BLaER1 treated with 17β-estradiol and CSF1 and Interleukin-3, amounts not matched to agents 10 nM and 100 nM (cell line): ENCODE measurements at regions not wholly inside any gene's neighbourhood (a gene's known extent, or its start where the extent isn't known, plus 50 kb on each side); places are given as distances from the start of the nearest gene placed in this dataset.
"Not testable (repeated sequence)": the region's sequence is repeated elsewhere in the genome, so short reads cannot be mapped to it uniquely, and the experiment has no call there.

Source experiments
- H3K27ac ChIP-seq, 11 experiments: shearing (Covaris generic); formaldehyde crosslinking; 2 replicates each; pipeline ENCODE4 v1.8.1; 2022
- H3K27me3 ChIP-seq, 11 experiments: shearing (Covaris generic); formaldehyde crosslinking; 2 replicates each; pipeline ENCODE4 v1.8.1; 2022
- H3K36me3 ChIP-seq, 11 experiments: shearing (Covaris generic); formaldehyde crosslinking; 2 replicates each; pipeline ENCODE4 v1.8.1; 2022
- H3K4me1 ChIP-seq, 10 experiments: shearing (Covaris generic); formaldehyde crosslinking; 2 replicates each; pipeline ENCODE4 v1.8.1; 2022
- H3K4me2 ChIP-seq, 11 experiments: shearing (Covaris generic); formaldehyde crosslinking; 2 replicates each; pipeline ENCODE4 v1.8.1; 2022
- H3K4me3 ChIP-seq, 10 experiments: shearing (Covaris generic); formaldehyde crosslinking; 2 replicates each; pipeline ENCODE4 v1.8.1; 2022
- H3K9ac ChIP-seq, 11 experiments: shearing (Covaris generic); formaldehyde crosslinking; 2 replicates each; pipeline ENCODE4 v1.8.1; 2022
- H3K9me3 ChIP-seq, 11 experiments: shearing (Covaris generic); formaldehyde crosslinking; replicated peaks in 1 of 11; 2 replicates each; pipeline ENCODE4 v1.8.1; 2022
- H4K20me1 ChIP-seq, 11 experiments: shearing (Covaris generic); formaldehyde crosslinking; 2 replicates each; pipeline ENCODE4 v1.8.1; 2022
- Cebpa-rat ChIP-seq, 11 experiments: shearing (Covaris generic); IDR thresholded peaks; 2 replicates each; pipeline ENCODE4 v1.8.1; 2022

DNA sequence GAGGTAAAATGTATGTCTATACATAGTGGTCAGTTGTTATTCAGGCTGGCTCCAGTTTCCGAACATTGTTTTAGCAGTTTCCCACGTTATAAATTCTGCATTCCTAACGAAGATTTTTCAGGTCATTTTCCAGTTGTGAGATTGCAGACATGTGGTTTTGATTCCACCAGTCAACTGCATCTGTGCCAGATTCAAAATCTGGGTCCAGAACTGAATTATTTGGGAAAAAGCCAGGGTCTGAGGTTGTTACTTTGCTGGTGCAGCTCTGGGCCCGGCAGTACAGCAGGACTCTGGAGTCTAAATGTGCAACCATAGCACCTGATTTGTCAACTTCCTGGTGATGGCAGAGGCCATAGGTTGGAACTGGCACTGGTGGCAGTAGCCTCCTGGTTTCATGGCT, 105.7 kb upstream of the MEGF10 start:
- Histone ChIP-seq H3K27me3 (no peaks in the 10 kb centered on the region), H3K36me3 (no peaks in the 10 kb centered on the region), H3K4me3 (no peak overlapping the region), H4K20me1 (no peaks in the 10 kb centered on the region), H3K27ac (no peak overlapping the region), H3K4me2 (no peak overlapping the region), H3K4me1 (no peaks in the 10 kb centered on the region), H3K9ac (no peak overlapping the region), H3K9me3 (peaks cover 0 to 8% (median 0%) of the 10 kb centered on the region in 11 experiments; a peak in 3 of 22 replicates)
- no peak for TF ChIP-seq Cebpa-rat (IDR thresholded peaks at IDR 0.05)

DNA sequence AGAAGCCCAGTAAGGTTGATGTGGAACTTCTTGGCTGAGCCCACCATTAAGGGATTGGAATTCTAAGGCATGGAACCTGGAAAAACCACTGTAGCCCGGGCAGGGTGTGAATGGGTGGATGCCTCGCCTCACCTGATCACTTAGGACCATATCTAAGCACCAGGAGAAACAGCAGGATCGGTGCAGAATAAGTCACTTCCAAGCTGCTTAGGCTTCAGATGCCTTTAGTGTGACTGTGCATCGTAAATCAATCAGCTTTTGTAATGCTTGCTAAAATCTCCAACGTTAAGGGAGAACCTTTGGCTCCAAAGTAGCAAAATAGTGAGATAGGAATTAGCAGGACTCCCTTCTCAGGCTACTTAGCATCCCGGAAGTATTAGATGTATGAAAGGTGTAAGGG, 103.9 kb upstream of the MEGF10 start:
- Histone ChIP-seq H3K4me2 (no peak overlapping the region), H3K27me3 (no peaks in the 10 kb centered on the region), H3K4me1 (no peaks in the 10 kb centered on the region), H4K20me1 (no peaks in the 10 kb centered on the region), H3K4me3 (no peak overlapping the region), H3K9ac (no peak overlapping the region), H3K36me3 (no peaks in the 10 kb centered on the region), H3K9me3 (peaks cover 0 to 8% (median 0%) of the 10 kb centered on the region in 11 experiments; a peak in 3 of 22 replicates), H3K27ac (no peak overlapping the region)
- no peak for TF ChIP-seq Cebpa-rat (IDR thresholded peaks at IDR 0.05)

DNA sequence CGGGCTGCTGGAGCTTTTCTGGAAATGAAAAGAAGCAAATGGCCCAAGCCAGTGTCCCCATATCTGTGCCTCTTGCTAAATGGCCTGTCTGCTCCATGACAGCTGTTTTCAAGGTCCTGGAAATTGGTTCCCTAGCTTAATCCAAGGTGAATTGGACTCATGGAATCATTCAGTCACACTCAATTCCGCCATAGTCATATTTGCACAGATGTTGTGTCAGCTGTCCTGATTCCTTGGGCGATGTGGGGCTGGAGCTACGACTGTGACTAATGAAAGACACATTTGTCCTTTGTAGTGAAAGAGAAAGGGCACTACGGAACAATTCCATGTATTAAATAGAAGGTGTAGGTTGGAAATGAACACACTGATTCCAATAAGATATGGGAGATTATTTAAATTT, 102.9 kb upstream of the MEGF10 start:
- no peak overlapping the region for H3K9ac ChIP-seq
- no peaks in the 10 kb centered on the region for H3K27me3 ChIP-seq
- H3K36me3 ChIP-seq: no peaks in the 10 kb centered on the region
- no peak overlapping the region for H3K4me3 ChIP-seq
- peaks cover 0 to 3% (median 0%) of the 10 kb centered on the region in 11 experiments; a peak in 2 of 22 replicates for H3K9me3 ChIP-seq
- no peaks in the 10 kb centered on the region for H3K4me1 ChIP-seq
- H3K27ac ChIP-seq: no peak overlapping the region
- no peaks in the 10 kb centered on the region for H4K20me1 ChIP-seq
- H3K4me2 ChIP-seq: no peak overlapping the region
- TF ChIP-seq Cebpa-rat (IDR thresholded peaks at IDR 0.05): no peak

DNA sequence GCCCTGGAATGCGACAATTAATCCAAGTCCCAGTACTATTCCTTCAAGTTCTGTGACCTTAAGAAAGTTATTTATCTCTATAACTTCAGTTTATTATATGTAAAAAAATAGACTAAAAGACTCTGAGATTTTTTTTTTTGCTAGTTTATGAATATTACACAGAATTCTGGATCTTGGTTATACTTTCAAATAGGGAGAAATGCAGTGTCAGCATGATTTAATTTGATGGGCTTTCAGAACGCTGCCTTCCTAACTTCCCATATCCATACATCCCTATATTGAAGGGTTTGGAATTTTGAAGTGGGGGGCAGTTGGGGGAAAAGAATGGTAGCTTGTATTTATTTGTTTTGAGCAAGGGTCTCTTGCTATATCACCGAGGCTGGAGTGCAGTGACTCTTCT, 98.4 kb upstream of the MEGF10 start:
- no peaks in the 10 kb centered on the region for H4K20me1 ChIP-seq
- H3K4me2 ChIP-seq: no peak overlapping the region
- no peak overlapping the region for H3K9ac ChIP-seq
- H3K27me3 ChIP-seq: no peaks in the 10 kb centered on the region
- no peak overlapping the region for H3K27ac ChIP-seq
- H3K36me3 ChIP-seq: no peaks in the 10 kb centered on the region
- H3K9me3 ChIP-seq: no peaks in the 10 kb centered on the region
- H3K4me3 ChIP-seq: no peak overlapping the region
- no peak for TF ChIP-seq Cebpa-rat (IDR thresholded peaks at IDR 0.05)
- no peaks in the 10 kb centered on the region for H3K4me1 ChIP-seq

DNA sequence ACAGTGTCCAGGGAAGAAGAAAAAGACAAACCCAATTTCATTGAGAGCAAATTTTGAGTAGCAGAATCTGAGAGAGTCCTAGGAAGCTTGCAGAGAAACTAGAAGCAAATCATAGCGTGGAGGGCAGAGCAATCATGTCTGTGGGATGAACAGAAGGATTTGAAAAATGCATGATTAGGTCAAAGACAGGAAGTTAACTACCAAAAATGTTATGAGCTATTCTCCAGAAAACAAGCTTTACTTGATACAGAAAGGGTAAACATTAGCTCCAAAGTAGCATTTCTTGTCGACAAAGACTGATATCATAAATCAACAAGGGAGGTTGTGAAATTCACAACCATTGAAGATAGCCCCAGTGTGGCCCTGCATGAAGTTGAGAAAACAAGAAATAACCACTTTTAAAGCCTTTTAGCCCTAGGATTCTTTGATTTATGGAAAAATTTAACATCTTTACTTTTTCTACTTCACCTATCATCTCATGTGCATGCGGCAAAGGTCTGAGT, 97.7 kb upstream of the MEGF10 start:
- no peak overlapping the region for H3K4me2 ChIP-seq
- no peaks in the 10 kb centered on the region for H3K4me1 ChIP-seq
- no peak overlapping the region for H3K4me3 ChIP-seq
- H3K27me3 ChIP-seq: no peaks in the 10 kb centered on the region
- no peak overlapping the region for H3K9ac ChIP-seq
- no peaks in the 10 kb centered on the region for H3K36me3 ChIP-seq
- TF ChIP-seq Cebpa-rat (IDR thresholded peaks at IDR 0.05): no peak
- no peaks in the 10 kb centered on the region for H4K20me1 ChIP-seq
- no peaks in the 10 kb centered on the region for H3K9me3 ChIP-seq
- no peak overlapping the region for H3K27ac ChIP-seq

DNA sequence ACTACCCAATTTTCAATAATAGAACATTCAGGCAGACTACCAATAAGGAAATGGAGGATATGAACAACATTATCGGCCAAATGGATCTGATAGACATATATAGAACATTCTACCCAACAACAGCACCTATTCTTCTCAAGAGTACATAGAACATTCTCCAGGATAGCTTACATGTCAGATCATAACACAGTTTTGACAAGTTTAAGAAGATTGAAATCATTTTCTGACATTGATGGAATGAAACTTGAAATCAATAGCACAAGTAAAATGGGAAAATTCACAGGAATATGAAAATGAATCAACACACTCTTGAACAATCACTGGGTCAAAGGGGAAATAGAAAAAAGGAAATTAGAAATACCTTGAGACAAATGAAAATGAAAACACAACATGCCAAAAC, 94.6 kb upstream of the MEGF10 start:
- Histone ChIP-seq H3K36me3 (no peaks in the 10 kb centered on the region), H3K27ac (no peak overlapping the region), H3K27me3 (no peaks in the 10 kb centered on the region), H4K20me1 (no peaks in the 10 kb centered on the region), H3K9ac (no peak overlapping the region), H3K4me3 (no peak overlapping the region), H3K9me3 (peaks cover 0 to 6% (median 0%) of the 10 kb centered on the region in 11 experiments; a peak in 4 of 22 replicates), H3K4me1 (no peaks in the 10 kb centered on the region), H3K4me2 (no peak overlapping the region)
- TF ChIP-seq Cebpa-rat (IDR thresholded peaks at IDR 0.05): no peak

DNA sequence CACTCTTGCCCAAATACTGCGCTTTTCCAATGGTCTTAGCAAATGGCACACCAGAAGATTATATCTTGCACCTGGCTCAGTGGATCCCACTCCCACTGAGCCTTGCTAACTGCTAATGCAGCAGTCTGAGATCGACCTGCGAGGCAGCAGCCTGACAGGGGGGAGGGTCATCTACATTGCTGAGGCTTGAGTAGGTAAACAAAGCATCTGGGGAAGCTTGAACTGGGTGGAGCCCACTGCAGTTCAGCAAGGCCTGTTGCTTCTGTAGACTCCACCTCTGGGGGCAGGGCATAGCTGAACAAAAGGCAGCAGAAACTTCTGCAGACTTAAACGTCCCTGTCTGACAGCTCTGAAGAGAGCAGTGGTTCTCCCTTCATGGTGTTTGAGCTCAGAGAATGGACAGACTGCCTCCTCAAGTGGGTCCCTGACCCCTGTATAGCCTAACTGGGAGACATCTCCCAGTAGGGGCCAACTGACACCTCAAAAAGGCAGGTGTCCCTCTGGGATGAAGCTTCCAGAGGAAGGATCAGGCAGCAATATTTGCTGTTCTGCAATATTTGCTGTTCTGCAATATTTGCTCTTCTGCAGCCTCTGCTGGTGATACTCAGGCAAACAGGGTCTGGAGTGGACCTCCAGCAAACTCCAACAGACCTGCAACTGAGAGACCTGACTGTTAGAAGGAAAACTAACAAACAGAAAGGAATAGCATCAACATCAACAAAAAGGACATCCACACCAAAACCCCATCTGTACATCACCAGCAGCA, 93.0 kb upstream of the MEGF10 start:
- H3K9ac ChIP-seq, H3K36me3 ChIP-seq, H3K4me3 ChIP-seq, H3K4me2 ChIP-seq, H4K20me1 ChIP-seq, H3K4me1 ChIP-seq, H3K27ac ChIP-seq, H3K27me3 ChIP-seq, H3K9me3 ChIP-seq: not testable (repeated sequence)

DNA sequence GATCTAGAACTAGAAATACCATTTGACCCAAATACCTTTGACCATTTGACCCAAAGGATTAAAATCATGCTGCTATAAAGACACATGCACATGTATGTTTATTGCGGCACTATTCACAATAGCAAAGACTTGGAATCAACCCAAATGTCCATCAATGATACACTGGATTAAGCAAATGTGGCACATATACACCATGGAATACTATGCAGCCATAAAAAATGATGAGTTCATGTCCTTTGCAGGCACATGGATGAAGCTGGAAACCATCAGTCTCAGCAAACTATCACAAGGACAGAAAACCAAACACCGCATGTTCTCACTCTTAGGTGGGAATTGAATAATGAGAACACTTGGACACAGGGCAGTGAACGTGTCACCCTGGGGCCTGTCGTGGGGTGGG, 87.9 kb upstream of the MEGF10 start:
- not testable (repeated sequence) for H3K27me3 ChIP-seq, H3K4me2 ChIP-seq, H4K20me1 ChIP-seq, H3K36me3 ChIP-seq, H3K9ac ChIP-seq, H3K4me3 ChIP-seq
- Histone ChIP-seq H3K4me1 (peaks cover 17 to 36% (median 25%) of the 10 kb centered on the region in 10 experiments), H3K9me3 (peaks cover 0 to 11% (median 0%) of the 10 kb centered on the region in 11 experiments; a peak in 4 of 22 replicates), H3K27ac (peak overlapping the region in 1 of 11 experiments; percentile 54; a peak in 1 of 22 replicates)

DNA sequence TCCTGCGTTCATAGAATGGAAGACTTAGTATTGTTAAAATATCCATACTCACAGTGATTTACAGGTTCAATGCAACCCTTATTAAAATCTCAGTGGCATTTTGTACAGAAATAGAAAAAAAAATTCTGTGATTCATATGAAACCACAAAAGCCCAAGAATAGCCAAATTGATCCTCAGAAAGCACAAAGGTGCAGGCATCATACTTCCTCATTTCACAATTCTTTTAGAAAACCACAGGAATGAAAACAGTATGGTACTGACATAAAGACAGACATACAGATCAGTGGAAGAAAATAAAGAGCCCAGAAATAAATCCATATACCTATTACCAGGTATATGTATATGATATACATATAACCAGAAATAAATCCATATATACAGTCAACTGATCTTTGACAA, 86.8 kb upstream of the MEGF10 start:
- H3K9me3 ChIP-seq: peaks cover 0 to 11% (median 0%) of the 10 kb centered on the region in 11 experiments; a peak in 4 of 22 replicates
- H3K27ac ChIP-seq: peak overlapping the region in 8 of 11 experiments; percentile 12 to 62 (median 47); a peak in 9 of 22 replicates
- 0 out of 22 replicates have a peak, but pooled peaks of 1 of the 11 experiments have one; percentile 34 for TF ChIP-seq Cebpa-rat (IDR thresholded peaks at IDR 0.05)
- no peaks in the 10 kb centered on the region for H3K27me3 ChIP-seq
- no peaks in the 10 kb centered on the region for H3K36me3 ChIP-seq
- H3K4me2 ChIP-seq: peak overlapping the region; percentile 33 to 63 (median 44); a peak in 18 of 22 replicates
- no peak overlapping the region for H3K9ac ChIP-seq
- peaks cover 17 to 36% (median 25%) of the 10 kb centered on the region in 10 experiments for H3K4me1 ChIP-seq
- H3K4me3 ChIP-seq: no peak overlapping the region
- H4K20me1 ChIP-seq: no peaks in the 10 kb centered on the region

DNA sequence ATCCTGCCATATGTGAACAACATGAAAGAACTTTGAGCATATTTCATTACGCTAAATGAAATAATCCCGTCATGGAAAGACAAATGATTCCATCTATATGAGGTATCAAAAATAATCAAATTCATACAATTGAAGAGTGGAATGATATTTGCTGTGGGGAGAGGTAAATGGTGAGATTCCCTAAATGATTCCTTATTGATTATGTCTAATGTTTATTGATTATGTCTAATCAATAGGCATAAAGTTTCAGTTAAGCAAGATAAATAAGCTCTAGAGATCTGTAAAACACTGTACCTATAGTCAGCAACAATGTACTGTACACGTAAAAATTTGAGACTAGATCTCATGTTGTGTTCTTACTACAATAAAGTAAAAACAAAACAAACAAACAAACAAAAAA, 85.4 kb upstream of the MEGF10 start:
- Histone ChIP-seq H3K9ac (no peak overlapping the region), H3K4me2 (peak overlapping the region in 1 of 11 experiments; percentile 56; a peak in 1 of 22 replicates), H3K4me3 (no peak overlapping the region), H3K27ac (no peak overlapping the region), H4K20me1 (no peaks in the 10 kb centered on the region), H3K27me3 (no peaks in the 10 kb centered on the region), H3K36me3 (no peaks in the 10 kb centered on the region), H3K4me1 (peaks cover 17 to 36% (median 25%) of the 10 kb centered on the region in 10 experiments), H3K9me3 (peaks cover 0 to 5% (median 0%) of the 10 kb centered on the region in 11 experiments; a peak in 1 of 22 replicates)
- TF ChIP-seq Cebpa-rat (IDR thresholded peaks at IDR 0.05): no peak
